SJSA1 (cell line): ENCODE measurements at regions not wholly inside any gene's neighbourhood (a gene's known extent, or its start where the extent isn't known, plus 50 kb on each side); places are given as distances from the start of the nearest gene placed in this dataset.

Source experiments
- DNase-seq, 2 experiments: peaks; one replicate each; pipeline ENCODE4 v3.0.0-alpha.2; 2015 to 2020; ENCODE audit warnings: low spot score in 2 of 2, low read depth in 1 of 2
- H3K27ac ChIP-seq: fragments of 250-450 bp; sonication (Bioruptor Pico); 2 replicates; pipeline ENCODE4 v1.5.1; 2020; ENCODE audit warnings: mild to moderate bottlenecking, moderate library complexity
- H3K27me3 ChIP-seq: fragments of 250-450 bp; sonication (Bioruptor Pico); replicated peaks from 2 replicates; pipeline ENCODE4 v1.5.1; 2020; ENCODE audit warnings: mild to moderate bottlenecking, moderate library complexity
- H3K36me3 ChIP-seq: fragments of 250-450 bp; sonication (Bioruptor Pico); 2 replicates; pipeline ENCODE4 v1.5.1; 2020; ENCODE audit warnings: mild to moderate bottlenecking
- H3K4me1 ChIP-seq: fragments of 250-450 bp; sonication (Bioruptor Pico); replicated peaks from 2 replicates; pipeline ENCODE4 v1.6.1; 2021; ENCODE audit warnings: mild to moderate bottlenecking
- H3K4me3 ChIP-seq: fragments of 250-450 bp; sonication (Bioruptor Pico); 2 replicates; pipeline ENCODE4 v1.5.1; 2020; ENCODE audit warnings: mild to moderate bottlenecking
- H3K9me3 ChIP-seq: fragments of 250-450 bp; sonication (Bioruptor Pico); replicated peaks from 2 replicates; pipeline ENCODE4 v1.5.1; 2020; ENCODE audit warnings: mild to moderate bottlenecking

DNA sequence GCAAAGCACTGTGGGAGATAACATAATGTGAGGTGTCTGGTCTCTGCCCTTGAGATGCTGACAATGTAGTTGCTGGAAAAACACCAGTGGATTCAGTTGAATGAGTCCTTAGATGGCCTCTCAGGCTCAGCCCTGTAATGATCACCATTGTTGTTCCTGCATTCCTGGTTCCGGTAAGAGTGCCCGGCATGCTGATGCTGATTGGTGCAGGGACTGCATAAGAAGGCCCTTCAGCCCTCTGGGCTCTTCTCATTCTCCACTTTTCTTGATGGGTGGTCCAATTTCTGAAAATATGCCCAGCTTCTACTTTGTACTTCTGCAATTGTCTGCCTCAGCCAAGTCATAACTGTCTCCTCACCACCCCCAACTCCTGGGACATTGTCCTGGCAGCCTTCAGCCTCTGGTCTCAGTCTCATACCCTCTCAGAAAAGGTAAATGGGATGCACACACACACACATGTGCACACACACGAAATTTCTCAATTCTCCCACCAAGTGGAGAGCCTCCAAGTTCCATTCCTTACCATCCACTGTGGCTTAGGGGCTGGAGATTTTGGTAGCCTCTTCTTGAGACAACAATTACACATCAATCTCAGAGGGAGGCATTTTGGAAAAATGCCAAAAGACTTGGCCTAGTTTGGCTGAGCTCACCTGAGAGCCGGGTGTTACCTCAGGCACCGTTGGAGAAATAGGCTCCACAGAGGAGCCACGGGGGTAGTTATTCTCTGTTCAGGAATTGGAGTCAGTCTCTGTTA, 314.9 kb downstream of the RPS24 start:
- H3K4me1 ChIP-seq, result peaks cover 20% of the 10 kb centered on the region
- H3K4me3 ChIP-seq, result no peak overlapping the region
- peak overlapping the region; percentile 51 for H3K27ac ChIP-seq
- DNase-seq, result peak; percentile 86 to 93
- H3K27me3 ChIP-seq, result no peaks in the 10 kb centered on the region
- H3K9me3 ChIP-seq, result no peaks in the 10 kb centered on the region
- H3K36me3 ChIP-seq, result no peaks in the 10 kb centered on the region

DNA sequence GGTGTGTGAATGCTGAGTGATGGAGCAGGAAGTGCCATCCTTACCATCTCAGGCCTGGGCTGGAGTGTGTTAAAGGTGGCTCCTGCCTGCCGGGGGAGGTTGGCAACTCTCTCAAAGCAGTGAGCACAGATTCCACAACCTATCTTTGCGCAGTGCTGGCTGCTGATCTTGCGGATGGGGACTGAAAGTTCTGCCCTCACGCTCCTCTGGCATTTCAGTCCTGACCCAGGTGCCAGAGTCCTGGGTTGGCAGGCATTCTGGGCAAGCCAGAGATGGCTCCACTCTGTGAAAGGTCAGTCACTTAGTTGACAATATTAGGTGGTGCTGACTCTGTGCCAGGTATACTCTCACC, 315.5 kb downstream of the RPS24 start:
- peak in 1 of 2 experiments; percentile 29 for DNase-seq
- Histone ChIP-seq H3K4me1 (peaks cover 20% of the 10 kb centered on the region), H3K4me3 (no peak overlapping the region)

DNA sequence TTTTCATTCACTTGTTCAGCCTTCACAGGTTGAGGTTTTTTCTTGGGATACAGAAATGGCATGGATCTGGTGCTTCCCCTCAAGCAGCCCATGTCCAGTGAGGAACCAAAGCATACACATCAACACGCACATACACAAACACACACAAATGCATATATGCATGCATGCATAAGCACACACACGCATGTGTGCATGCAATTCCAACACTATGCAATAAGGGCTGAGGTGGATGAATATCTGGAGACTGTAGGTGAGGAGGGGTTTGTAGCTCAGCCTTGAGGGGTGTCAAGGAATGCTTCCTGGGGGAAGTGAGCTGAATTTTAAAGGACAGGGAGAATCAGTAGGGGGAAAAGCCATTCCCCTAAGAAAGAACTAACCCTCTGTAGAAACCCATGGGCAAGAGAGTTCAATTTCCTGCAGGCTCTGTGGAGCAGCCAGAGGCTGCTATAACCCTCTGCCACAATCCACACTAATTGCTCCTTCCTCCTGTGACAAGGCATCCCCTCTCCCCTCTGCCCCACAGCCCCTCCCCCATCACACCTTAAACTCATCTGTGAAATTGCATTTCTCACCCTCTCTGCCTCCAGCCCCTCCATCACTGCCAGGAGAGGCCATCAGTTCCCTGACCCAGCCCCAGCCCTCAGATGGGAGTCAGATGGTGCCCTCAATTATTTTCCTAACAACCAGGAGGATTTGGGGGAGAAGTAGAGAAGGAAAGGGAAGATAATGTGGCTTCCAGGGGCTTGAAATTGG, 316.4 kb downstream of the RPS24 start:
- H3K36me3 ChIP-seq, result no peaks in the 10 kb centered on the region
- H3K27me3 ChIP-seq, result no peaks in the 10 kb centered on the region
- no peak overlapping the region for H3K27ac ChIP-seq
- peaks cover 20% of the 10 kb centered on the region for H3K4me1 ChIP-seq
- H3K9me3 ChIP-seq, result no peaks in the 10 kb centered on the region
- no peak overlapping the region for H3K4me3 ChIP-seq
- peak in 1 of 2 experiments; percentile 15 for DNase-seq

More for the DNA sequence above, 315.5 kb downstream of the RPS24 start:
- H3K27ac ChIP-seq, result peak overlapping the region; percentile 51
- no peaks in the 10 kb centered on the region for H3K9me3 ChIP-seq
- H3K27me3 ChIP-seq, result no peaks in the 10 kb centered on the region
- H3K36me3 ChIP-seq, result no peaks in the 10 kb centered on the region

DNA sequence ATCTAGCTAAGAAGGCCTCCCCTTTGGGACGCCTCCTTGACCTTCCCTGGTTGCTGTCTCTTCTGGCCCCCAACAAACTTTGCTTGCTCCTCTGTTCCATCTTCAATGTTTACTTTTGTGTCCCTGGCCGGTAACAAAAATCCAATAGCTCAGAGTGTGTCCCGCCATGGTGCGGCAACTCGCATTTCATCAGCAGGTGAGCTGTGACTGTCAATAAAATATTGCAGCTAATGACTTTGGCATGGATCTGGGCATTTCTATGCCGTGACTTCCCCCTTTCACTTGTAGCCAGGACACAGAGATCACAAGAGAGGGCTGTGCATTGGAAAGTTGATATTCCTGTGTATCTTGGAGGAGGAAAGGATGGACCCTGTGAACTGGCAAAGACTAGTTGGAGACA, 317.6 kb downstream of the RPS24 start:
- no peak for DNase-seq
- no peak overlapping the region for H3K4me3 ChIP-seq
- H3K27ac ChIP-seq, result no peak overlapping the region
- peaks cover 20% of the 10 kb centered on the region for H3K4me1 ChIP-seq
- H3K27me3 ChIP-seq, result no peaks in the 10 kb centered on the region
- H3K9me3 ChIP-seq, result no peaks in the 10 kb centered on the region
- no peaks in the 10 kb centered on the region for H3K36me3 ChIP-seq

DNA sequence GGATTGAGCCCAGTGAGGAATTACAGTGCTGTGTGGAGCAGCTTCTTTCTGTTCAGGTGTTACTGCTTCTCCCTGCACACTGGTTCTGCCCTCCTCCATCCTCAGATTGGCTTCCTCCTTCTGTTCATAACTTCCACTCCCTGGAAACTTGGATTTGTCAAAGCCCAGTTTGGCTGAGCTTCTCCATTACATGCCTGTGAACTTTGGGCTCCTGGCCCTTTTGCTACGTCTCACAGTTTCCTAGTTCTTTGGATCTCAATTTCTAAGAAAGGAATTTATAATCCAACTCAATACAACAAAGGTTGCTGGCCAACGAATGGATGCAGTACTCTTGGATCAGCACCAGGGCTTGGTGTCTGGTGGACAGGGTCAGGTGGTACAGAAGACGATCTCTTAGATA, 318.1 kb downstream of the RPS24 start:
- DNase-seq, result no peak
- Histone ChIP-seq H3K27ac (no peak overlapping the region), H3K36me3 (no peaks in the 10 kb centered on the region)

DNA sequence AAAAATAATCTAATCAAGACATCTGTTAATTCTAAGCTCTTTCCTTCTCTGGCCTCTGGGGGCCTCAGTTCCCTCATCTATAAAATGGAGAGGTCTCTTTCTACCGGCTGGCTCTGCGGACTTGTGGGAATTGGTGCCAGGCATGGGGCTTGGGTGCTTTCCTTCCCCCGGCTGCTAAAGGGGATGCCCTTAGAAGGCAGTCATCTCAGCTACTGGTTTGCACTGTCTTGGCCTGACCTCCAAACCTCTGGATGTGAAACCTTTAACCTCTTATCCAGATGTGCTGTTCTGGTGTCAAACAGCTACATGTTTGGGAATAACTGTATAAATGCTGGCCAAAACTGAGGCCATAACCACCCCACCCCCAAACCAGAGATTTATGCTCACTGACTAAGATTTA, 320.0 kb downstream of the RPS24 start:
- Histone ChIP-seq H3K9me3 (no peaks in the 10 kb centered on the region), H3K4me1 (peaks cover 10% of the 10 kb centered on the region)

More for the DNA sequence above, 318.1 kb downstream of the RPS24 start:
- Histone ChIP-seq H3K4me3 (no peak overlapping the region), H3K4me1 (peaks cover 20% of the 10 kb centered on the region), H3K9me3 (no peaks in the 10 kb centered on the region), H3K27me3 (no peaks in the 10 kb centered on the region)

DNA sequence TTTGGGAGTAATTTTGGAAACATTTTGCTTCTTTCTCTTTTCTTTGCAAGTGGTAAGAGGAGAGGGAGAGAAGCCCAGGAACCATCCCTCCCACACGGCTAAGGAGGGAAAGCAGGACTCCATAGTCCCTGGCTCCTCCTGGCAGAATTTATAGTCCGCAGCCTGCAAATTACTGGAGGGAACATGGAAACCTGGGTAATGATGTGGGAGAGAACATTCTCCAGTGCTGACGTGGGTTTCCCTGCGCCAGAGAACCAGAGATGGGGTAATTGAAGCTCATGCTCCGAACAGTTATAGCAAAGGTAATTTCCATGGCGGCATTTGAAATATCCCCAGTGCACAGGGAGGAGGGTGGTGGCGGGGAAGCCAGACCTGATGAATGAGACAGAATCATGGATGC, 320.4 kb downstream of the RPS24 start:
- Histone ChIP-seq H3K4me3 (no peak overlapping the region), H3K27me3 (no peaks in the 10 kb centered on the region), H3K27ac (no peak overlapping the region), H3K9me3 (no peaks in the 10 kb centered on the region), H3K36me3 (no peaks in the 10 kb centered on the region), H3K4me1 (peaks cover 5% of the 10 kb centered on the region)
- no peak for DNase-seq

More for the DNA sequence above, 320.0 kb downstream of the RPS24 start:
- H3K27ac ChIP-seq, result no peak overlapping the region
- H3K4me3 ChIP-seq, result no peak overlapping the region
- no peaks in the 10 kb centered on the region for H3K36me3 ChIP-seq
- no peaks in the 10 kb centered on the region for H3K27me3 ChIP-seq
- no peak for DNase-seq

DNA sequence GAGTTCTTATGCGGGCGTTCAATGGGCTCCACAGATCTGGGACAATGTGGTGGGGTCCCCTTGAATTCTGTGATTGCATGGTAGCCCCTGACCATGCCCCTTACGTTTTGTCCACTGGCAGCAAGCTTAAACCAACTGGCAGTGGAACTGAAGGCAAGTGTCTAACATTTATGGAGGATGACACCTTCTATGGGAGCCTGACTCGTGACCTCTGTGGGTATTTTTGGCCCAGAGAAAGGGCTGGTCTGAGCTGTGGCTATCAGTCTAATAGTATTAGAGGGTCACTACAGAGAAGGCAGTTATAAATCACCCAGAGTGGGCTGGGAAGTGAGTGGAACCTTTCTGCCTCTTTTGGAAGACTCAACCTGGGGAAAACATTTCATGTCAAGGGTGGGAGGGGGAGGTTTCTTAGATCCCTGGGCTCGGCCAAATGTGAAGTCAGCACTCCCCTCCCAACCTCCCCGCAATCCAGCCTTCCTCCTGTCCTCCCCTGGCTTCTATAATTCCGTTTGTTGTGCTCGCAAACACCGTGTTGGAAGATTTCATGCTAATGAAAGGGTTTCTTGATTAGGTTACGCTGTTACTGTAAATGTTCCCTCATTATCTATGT, 322.7 kb downstream of the RPS24 start:
- Histone ChIP-seq H3K36me3 (no peaks in the 10 kb centered on the region), H3K27ac (no peak overlapping the region), H3K4me1 (no peaks in the 10 kb centered on the region), H3K4me3 (no peak overlapping the region), H3K27me3 (no peaks in the 10 kb centered on the region), H3K9me3 (no peaks in the 10 kb centered on the region)
- no peak for DNase-seq

DNA sequence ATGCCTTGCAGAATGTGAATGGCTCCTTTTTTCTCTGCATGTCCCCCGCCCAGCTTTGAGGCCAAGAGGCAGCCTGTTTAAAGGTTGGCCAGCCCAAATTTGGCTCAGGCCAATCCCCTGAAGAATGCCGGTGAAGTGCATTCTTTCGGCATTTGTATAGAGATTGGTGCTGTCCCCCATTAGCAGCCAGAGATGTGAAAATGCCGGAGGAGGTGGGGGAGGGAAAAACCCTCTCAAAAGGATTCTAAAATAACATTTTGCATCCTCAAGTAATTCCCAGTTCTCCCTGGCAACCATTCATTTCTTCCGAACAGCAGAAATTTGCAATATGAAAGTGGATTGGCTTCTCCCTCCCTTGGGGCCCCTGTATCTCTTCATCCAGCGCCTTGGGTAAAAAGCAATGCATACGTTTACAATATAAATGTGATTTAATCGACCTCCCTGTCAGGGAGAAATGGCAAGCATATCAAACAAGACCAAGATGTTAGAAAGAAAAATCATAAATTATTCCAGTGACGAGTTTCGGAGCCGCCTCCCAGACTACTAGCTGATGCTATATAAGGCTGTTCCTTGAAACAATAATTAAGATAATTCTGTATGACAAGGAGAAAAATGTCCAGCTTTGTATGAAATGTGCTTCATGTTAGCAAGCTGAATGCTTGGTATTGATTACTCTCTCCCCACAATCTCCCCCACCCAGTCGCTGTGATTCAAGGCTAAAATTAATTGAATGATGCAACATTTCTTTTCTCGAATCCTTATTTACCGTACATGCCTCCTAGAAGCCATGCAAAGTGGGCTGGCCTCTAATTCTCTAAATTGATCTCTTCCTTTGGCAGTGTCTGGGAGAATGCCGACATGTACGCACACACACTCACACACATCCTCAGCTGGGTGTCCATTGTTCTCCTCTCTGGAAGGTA, 323.7 kb downstream of the RPS24 start:
- Histone ChIP-seq H3K4me3 (no peak overlapping the region), H3K4me1 (peaks cover 4% of the 10 kb centered on the region), H3K36me3 (no peaks in the 10 kb centered on the region), H3K27me3 (no peaks in the 10 kb centered on the region), H3K27ac (no peak overlapping the region), H3K9me3 (no peaks in the 10 kb centered on the region)
- DNase-seq, result no peak

DNA sequence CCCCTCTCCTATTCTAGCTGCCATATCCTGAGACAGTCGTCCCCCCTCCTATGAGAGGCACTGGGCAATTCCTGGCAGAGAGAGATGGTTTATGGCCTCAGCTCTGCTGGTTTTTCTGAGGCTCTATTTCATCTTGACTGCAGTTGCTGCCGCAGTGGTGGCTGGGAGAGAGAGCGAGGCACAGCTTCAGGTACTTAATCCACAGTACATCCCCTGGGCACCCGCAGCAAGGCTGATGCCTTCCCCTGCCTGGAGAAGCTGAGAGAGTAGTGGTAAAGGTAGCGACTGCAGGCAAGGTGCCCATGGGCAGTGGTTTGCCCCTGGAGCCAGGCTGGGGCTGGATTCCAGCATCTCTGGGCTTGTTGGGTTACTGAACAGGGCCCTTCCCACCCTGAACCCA, 324.7 kb downstream of the RPS24 start:
- Histone ChIP-seq H3K4me1 (peaks cover 8% of the 10 kb centered on the region), H3K4me3 (no peak overlapping the region), H3K36me3 (no peaks in the 10 kb centered on the region), H3K9me3 (no peaks in the 10 kb centered on the region), H3K27ac (no peak overlapping the region), H3K27me3 (no peaks in the 10 kb centered on the region)
- no peak for DNase-seq

DNA sequence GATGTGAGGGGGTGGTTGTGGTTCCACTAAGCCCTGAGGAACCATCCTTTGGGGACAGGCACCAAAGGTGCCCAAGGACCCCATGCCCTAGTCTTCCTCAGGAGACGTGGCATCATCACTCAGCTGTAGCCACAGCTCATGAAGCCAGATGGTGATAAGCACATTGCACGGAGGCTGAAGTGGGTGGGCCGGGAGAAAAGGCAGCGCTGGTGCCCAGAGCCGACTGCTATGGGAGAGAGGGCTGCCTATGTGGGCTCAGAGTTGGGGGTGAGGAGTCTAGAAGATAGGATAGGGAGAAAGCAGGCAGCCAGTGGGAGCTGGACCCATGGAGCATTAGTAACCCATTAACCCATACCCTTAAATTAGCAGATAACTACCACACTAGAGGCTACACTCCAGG, 325.3 kb downstream of the RPS24 start:
- Histone ChIP-seq H3K27me3 (no peaks in the 10 kb centered on the region), H3K4me3 (no peak overlapping the region), H3K4me1 (peaks cover 8% of the 10 kb centered on the region), H3K9me3 (no peaks in the 10 kb centered on the region), H3K36me3 (no peaks in the 10 kb centered on the region), H3K27ac (no peak overlapping the region)
- DNase-seq, result no peak

DNA sequence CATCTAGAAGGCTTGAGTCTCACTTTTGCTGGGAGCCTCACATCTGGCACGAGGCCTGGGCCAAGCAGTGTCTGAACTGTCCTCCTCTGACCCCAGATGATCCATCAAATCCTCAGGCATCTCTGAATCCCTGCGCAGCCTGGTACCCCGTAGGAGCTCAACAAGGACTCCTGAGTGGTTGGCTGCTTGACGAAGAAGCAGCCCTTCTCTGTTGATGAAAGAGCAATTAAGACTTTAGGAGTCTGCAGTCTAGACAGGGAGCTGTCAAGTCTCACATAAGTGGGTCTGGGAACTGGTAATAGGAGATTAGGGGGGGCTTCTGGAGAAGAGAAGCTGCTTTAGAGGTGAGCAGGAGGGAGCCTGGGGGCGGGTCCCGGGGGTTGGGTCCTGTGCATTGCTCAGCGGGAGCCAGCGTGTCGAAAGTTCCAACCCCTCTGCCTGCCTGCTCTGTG, 326.0 kb downstream of the RPS24 start:
- no peaks in the 10 kb centered on the region for H3K27me3 ChIP-seq
- no peak overlapping the region for H3K4me3 ChIP-seq
- H3K36me3 ChIP-seq, result no peaks in the 10 kb centered on the region
- DNase-seq, result no peak
- H3K4me1 ChIP-seq, result peaks cover 8% of the 10 kb centered on the region
- H3K27ac ChIP-seq, result no peak overlapping the region
- H3K9me3 ChIP-seq, result no peaks in the 10 kb centered on the region

DNA sequence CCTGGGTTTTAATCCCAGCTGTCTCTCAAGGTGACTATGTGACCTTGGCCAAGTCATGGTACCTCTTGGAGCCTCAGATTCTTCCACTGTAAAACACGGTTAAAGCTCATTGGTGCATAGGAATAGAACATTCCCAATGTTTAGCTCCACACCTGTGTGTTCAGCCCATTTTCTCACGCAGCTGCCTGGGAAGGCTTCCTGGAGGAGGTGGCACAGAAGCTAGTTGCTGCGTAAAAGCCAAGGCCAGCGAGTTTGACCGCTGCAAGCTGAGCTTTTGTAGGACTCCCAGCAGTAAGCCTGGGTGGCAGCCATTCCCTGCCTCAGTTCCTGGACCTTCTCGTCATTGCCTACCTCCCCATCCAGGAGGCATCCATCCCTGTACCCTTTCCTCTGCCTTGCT, 326.6 kb downstream of the RPS24 start:
- H3K27ac ChIP-seq, result no peak overlapping the region
- no peak overlapping the region for H3K4me3 ChIP-seq
- DNase-seq, result no peak
- no peaks in the 10 kb centered on the region for H3K9me3 ChIP-seq
- H3K4me1 ChIP-seq, result peaks cover 8% of the 10 kb centered on the region
- H3K36me3 ChIP-seq, result no peaks in the 10 kb centered on the region
- H3K27me3 ChIP-seq, result no peaks in the 10 kb centered on the region
